IMR-90 (cell line): ENCODE measurements at regions not wholly inside any gene's neighbourhood (a gene's known extent, or its start where the extent isn't known, plus 50 kb on each side); places are given as distances from the start of the nearest gene placed in this dataset.

Experiments
- ATAC-seq: fragments of 200-7000 bp; cut with Tn5 transposase; 2 replicates; pipeline ENCODE4 v1.9.1; 2020; ENCODE audit warnings: low read depth, mild to moderate bottlenecking, moderate library complexity
- BruUV-seq: library from RNA; stranded (reverse); fragments of 400-500 nt; replicated peaks from 2 replicates; lab custom pipeline; 2021; lab: Mats Ljungman, UMichigan
- CTCF ChIA-PET: fragments of 300-600 bp; formaldehyde crosslinking; extraction: SDS; loops from one replicate; lab custom pipeline; 2021; ENCODE audit warnings: antibody characterized with exemption; lab: Yijun Ruan, JAX
- POLR2A ChIA-PET: fragments of 300-600 bp; sonication (Branson Sonifier 250); formaldehyde crosslinking; loops from one replicate; lab custom pipeline; 2022; ENCODE audit warnings: antibody characterized with exemption; ENCODE audit not compliant: unreplicated experiment; lab: Charles Lee
- DNase-seq: peaks from one replicate; pipeline ENCODE4 v3.0.0; 2013
- H2AFZ ChIP-seq: replicated peaks from 2 replicates; pipeline ENCODE3; 2013; ENCODE audit warnings: low read length, mild to moderate bottlenecking; ENCODE audit not compliant: poor library complexity
- H2AK5ac ChIP-seq: 2 replicates; pipeline ENCODE4 v1.6.1; 2013; ENCODE audit warnings: low read depth, low read length, inconsistent platforms
- H2AK9ac ChIP-seq: replicated peaks from 2 replicates; pipeline ENCODE3; 2013; ENCODE audit warnings: mild to moderate bottlenecking, low read depth, low read length, moderate library complexity; ENCODE audit not compliant: poor library complexity
- H2BK120ac ChIP-seq: 2 replicates; pipeline ENCODE4 v1.6.1; 2013; ENCODE audit warnings: low read depth, low read length, inconsistent platforms
- H2BK15ac ChIP-seq: 3 replicates; pipeline ENCODE4 v1.6.1; 2013; ENCODE audit warnings: low read depth, low read length, inconsistent platforms
- H2BK20ac ChIP-seq: 2 replicates; pipeline ENCODE4 v1.6.1; 2013; ENCODE audit warnings: low read depth, mild to moderate bottlenecking, inconsistent platforms, low read length, moderate library complexity
- H2BK5ac ChIP-seq: 2 replicates; pipeline ENCODE4 v1.6.1; 2013; ENCODE audit warnings: mild to moderate bottlenecking, low read depth, low read length, inconsistent platforms; ENCODE audit not compliant: poor library complexity, severe bottlenecking
- H3K14ac ChIP-seq: replicated peaks from 2 replicates; pipeline ENCODE4 v1.6.1; 2013; ENCODE audit warnings: low read depth, low read length, inconsistent platforms
- H3K18ac ChIP-seq: 2 replicates; pipeline ENCODE4 v1.6.1; 2013; ENCODE audit warnings: low read depth, low read length, control low read depth
- H3K23ac ChIP-seq: 2 replicates; pipeline ENCODE4 v1.6.1; 2013; ENCODE audit warnings: low read depth, low read length, inconsistent platforms
- H3K27ac ChIP-seq: 2 replicates; pipeline ENCODE4 v1.5.1; 2013; ENCODE audit warnings: mild to moderate bottlenecking, control low read depth, low read length; ENCODE audit not compliant: insufficient read depth
- H3K27me3 ChIP-seq: 2 replicates; pipeline ENCODE4 v1.6.1; 2013; ENCODE audit warnings: low read length; ENCODE audit not compliant: control insufficient read depth, insufficient read depth
- H3K36me3 ChIP-seq: 2 replicates; pipeline ENCODE4 v1.6.1; 2013; ENCODE audit warnings: low read length, mixed read lengths; ENCODE audit not compliant: control insufficient read depth, insufficient read depth
- H3K4ac ChIP-seq: 2 replicates; pipeline ENCODE4 v1.6.1; 2013; ENCODE audit warnings: low read depth, low read length, inconsistent platforms
- H3K4me1 ChIP-seq: 2 replicates; pipeline ENCODE4 v1.6.1; 2013; ENCODE audit warnings: low read length, mixed read lengths; ENCODE audit not compliant: control insufficient read depth, insufficient read depth
- H3K4me2 ChIP-seq: 2 replicates; pipeline ENCODE4 v1.6.1; 2013; ENCODE audit warnings: low read depth, mild to moderate bottlenecking, control low read depth, low read length, moderate library complexity
- H3K4me3 ChIP-seq: 2 replicates; pipeline ENCODE4 v1.5.1; 2013; ENCODE audit warnings: low read depth, mild to moderate bottlenecking, control low read depth, low read length, moderate library complexity; ENCODE audit not compliant: insufficient read depth
- H3K56ac ChIP-seq: 2 replicates; pipeline ENCODE4 v1.6.1; 2013; ENCODE audit warnings: low read length, inconsistent platforms; ENCODE audit not compliant: insufficient read depth; ENCODE audit errors: extremely low read depth
- H3K79me1 ChIP-seq, 2 experiments: 2 replicates each; pipeline ENCODE4 v1.6.1; 2013; ENCODE audit warnings: low read length in 2 of 2, inconsistent platforms in 1 of 2, low read depth in 1 of 2
- H3K9ac ChIP-seq: 2 replicates; pipeline ENCODE4 v1.6.1; 2013; ENCODE audit warnings: low read depth, low read length, control low read depth
- H3K9me1 ChIP-seq: 2 replicates; pipeline ENCODE4 v1.6.1; 2013; ENCODE audit warnings: low read length, inconsistent platforms; ENCODE audit not compliant: insufficient read depth
- H3K9me3 ChIP-seq: 2 replicates; pipeline ENCODE4 v1.6.1; 2013; ENCODE audit warnings: low read length; ENCODE audit not compliant: control insufficient read depth, insufficient read depth
- H4K20me1 ChIP-seq: 2 replicates; pipeline ENCODE4 v1.6.1; 2013; ENCODE audit warnings: low read length, inconsistent platforms; ENCODE audit not compliant: insufficient read depth
- H4K5ac ChIP-seq: 2 replicates; pipeline ENCODE4 v1.6.1; 2013; ENCODE audit warnings: mild to moderate bottlenecking, low read depth, low read length, control low read depth
- H4K8ac ChIP-seq, 2 experiments: 2 replicates each; pipeline ENCODE4 v1.6.1; 2013; ENCODE audit warnings: low read depth in 2 of 2, low read length in 2 of 2, control low read depth in 1 of 2, inconsistent platforms in 1 of 2
- H4K91ac ChIP-seq: 2 replicates; pipeline ENCODE4 v1.6.1; 2013; ENCODE audit warnings: low read depth, low read length, inconsistent platforms; ENCODE audit not compliant: insufficient read depth
- BHLHE40 ChIP-seq: fragments of 150-350 bp; IDR thresholded peaks from 2 replicates; pipeline ENCODE4 v1.6.1; 2016; ENCODE audit warnings: mild to moderate bottlenecking, low read depth, low read length
- CEBPB ChIP-seq: IDR thresholded peaks from 2 replicates; pipeline ENCODE4 v1.6.1; 2012; ENCODE audit warnings: low read depth, low read length, improper control_type of control experiment
- CHD1 ChIP-seq: IDR thresholded peaks from 2 replicates; pipeline ENCODE4 v1.6.1; 2012; ENCODE audit warnings: low read depth, low read length, improper control_type of control experiment
- FOS ChIP-seq: fragments of 150-350 bp; IDR thresholded peaks from 2 replicates; pipeline ENCODE4 v1.6.1; 2016; ENCODE audit warnings: low read depth, low read length
- MAFK ChIP-seq: IDR thresholded peaks from 2 replicates; pipeline ENCODE4 v1.6.1; 2012; ENCODE audit warnings: low read depth, low read length, improper control_type of control experiment
- MAZ ChIP-seq: IDR thresholded peaks from 2 replicates; pipeline ENCODE4 v1.6.1; 2012; ENCODE audit warnings: low read depth, mild to moderate bottlenecking, low read length, improper control_type of control experiment, moderate library complexity, borderline replicate concordance
- MXI1 ChIP-seq: IDR thresholded peaks from 2 replicates; pipeline ENCODE4 v1.6.1; 2012; ENCODE audit warnings: low read depth, mild to moderate bottlenecking, low read length, moderate library complexity, borderline replicate concordance
- NFE2L2 ChIP-seq: fragments of 150-350 bp; IDR thresholded peaks from 2 replicates; pipeline ENCODE4 v1.6.1; 2016; ENCODE audit warnings: low read depth, mild to moderate bottlenecking, low read length
- POLR2A ChIP-seq: IDR thresholded peaks from 2 replicates; pipeline ENCODE4 v1.6.1; 2012; ENCODE audit warnings: mild to moderate bottlenecking, low read depth, low read length
- RAD21 ChIP-seq: IDR thresholded peaks from 2 replicates; pipeline ENCODE4 v1.6.1; 2012; ENCODE audit warnings: low read length, improper control_type of control experiment
- RCOR1 ChIP-seq: IDR thresholded peaks from 2 replicates; pipeline ENCODE4 v1.6.1; 2012; ENCODE audit warnings: mild to moderate bottlenecking, low read length, improper control_type of control experiment; ENCODE audit not compliant: insufficient replicate concordance
- RFX5 ChIP-seq: IDR thresholded peaks from 2 replicates; pipeline ENCODE4 v1.8.0; 2012; ENCODE audit warnings: low read depth, mild to moderate bottlenecking, low read length, moderate library complexity
- SMC3 ChIP-seq: fragments of 150-350 bp; IDR thresholded peaks from 2 replicates; pipeline ENCODE4 v1.6.1; 2016; ENCODE audit warnings: low read depth, mild to moderate bottlenecking, antibody characterized with exemption, low read length, moderate library complexity
- WGBS, 2 experiments: methylation state at CpG; one replicate each; pipeline versions ENCODE4 v1.1.5 to v1.1.7; 2013; ENCODE audit warnings: missing lambda C conversion rate in 2 of 2; ENCODE audit not compliant: insufficient read length in 1 of 2; ENCODE audit errors: extremely low coverage in 2 of 2; 5-methylcytosine and 5-hydroxymethylcytosine counted together
- dilution Hi-C: fragments of 300-500 bp; cut with HindIII; formaldehyde crosslinking; loops from one replicate; pipeline ENCODE4 v1.14.3; 2018; ENCODE audit warnings: low sequenced_read_pairs; ENCODE audit not compliant: unreplicated experiment
- in situ Hi-C: fragments of 300-500 bp; cut with MboI; formaldehyde crosslinking; loops from 3 replicates; pipeline ENCODE4 v1.14.3; 2019; ENCODE audit warnings: low sequenced_read_pairs, inconsistent platforms, mixed read lengths
- intact Hi-C: fragments of 100-400 bp; cut with micrococcal nuclease; formaldehyde crosslinking; loops from 2 replicates; pipeline ENCODE4 v1.10.0; 2022
- TF ChIP-seq, protein P1 (sequence below): conservative IDR thresholded peaks from 2 replicates; pipeline ENCODE4 v1.5.1; 2012; ENCODE audit warnings: mild to moderate bottlenecking, low read depth, low read length, improper control_type of control experiment
- TF ChIP-seq, protein P2 (sequence below): fragments of 150-350 bp; IDR thresholded peaks from 2 replicates; pipeline ENCODE4 v1.6.1; 2017; ENCODE audit warnings: mild to moderate bottlenecking, antibody characterized with exemption, low read length, low read depth
- TF ChIP-seq, protein P3 (sequence below): fragments of 150-350 bp; IDR thresholded peaks from 2 replicates; pipeline ENCODE4 v1.6.1; 2016; ENCODE audit warnings: low read depth, mild to moderate bottlenecking, low read length, moderate library complexity, borderline replicate concordance

- Histone ChIP-seq H3K23ac (no peak overlapping the region), H2AFZ (no peak overlapping the region), H4K20me1 (no peaks in the 10 kb centered on the region), H4K91ac (no peak overlapping the region), H3K56ac (no peak overlapping the region), H2AK5ac (no peak overlapping the region), H3K4me2 (no peak overlapping the region), H3K4ac (no peak overlapping the region), H4K8ac (no peak overlapping the region), H3K9me1 (no peaks in the 10 kb centered on the region), H2BK120ac (no peak overlapping the region), H3K27me3 (no peaks in the 10 kb centered on the region; the same call in 1 of the 2 replicates), H3K18ac (no peak overlapping the region), H2BK5ac (no peak overlapping the region), H4K5ac (no peak overlapping the region), H3K4me1 (no peaks in the 10 kb centered on the region), H3K4me3 (no peak overlapping the region), H2AK9ac (no peak overlapping the region), H2BK15ac (no peak overlapping the region), H3K9me3 (no peaks in the 10 kb centered on the region), H3K36me3 (no peaks in the 10 kb centered on the region), H3K27ac (no peak overlapping the region), H3K9ac (no peak overlapping the region), H2BK20ac (no peak overlapping the region), H3K14ac (no peak overlapping the region), H3K79me1 (no peaks in the 10 kb centered on the region)
- WGBS, 2 experiments: no CpG with 5 or more reads among the region's 6 CpGs
- no peak for TF ChIP-seq RFX5
- TF ChIP-seq, protein P1, sequence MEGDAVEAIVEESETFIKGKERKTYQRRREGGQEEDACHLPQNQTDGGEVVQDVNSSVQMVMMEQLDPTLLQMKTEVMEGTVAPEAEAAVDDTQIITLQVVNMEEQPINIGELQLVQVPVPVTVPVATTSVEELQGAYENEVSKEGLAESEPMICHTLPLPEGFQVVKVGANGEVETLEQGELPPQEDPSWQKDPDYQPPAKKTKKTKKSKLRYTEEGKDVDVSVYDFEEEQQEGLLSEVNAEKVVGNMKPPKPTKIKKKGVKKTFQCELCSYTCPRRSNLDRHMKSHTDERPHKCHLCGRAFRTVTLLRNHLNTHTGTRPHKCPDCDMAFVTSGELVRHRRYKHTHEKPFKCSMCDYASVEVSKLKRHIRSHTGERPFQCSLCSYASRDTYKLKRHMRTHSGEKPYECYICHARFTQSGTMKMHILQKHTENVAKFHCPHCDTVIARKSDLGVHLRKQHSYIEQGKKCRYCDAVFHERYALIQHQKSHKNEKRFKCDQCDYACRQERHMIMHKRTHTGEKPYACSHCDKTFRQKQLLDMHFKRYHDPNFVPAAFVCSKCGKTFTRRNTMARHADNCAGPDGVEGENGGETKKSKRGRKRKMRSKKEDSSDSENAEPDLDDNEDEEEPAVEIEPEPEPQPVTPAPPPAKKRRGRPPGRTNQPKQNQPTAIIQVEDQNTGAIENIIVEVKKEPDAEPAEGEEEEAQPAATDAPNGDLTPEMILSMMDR: no peak
- no peak for TF ChIP-seq MAFK
- TF ChIP-seq FOS: no peak
- no peak for TF ChIP-seq POLR2A
- TF ChIP-seq BHLHE40: no peak
- TF ChIP-seq, protein P2, sequence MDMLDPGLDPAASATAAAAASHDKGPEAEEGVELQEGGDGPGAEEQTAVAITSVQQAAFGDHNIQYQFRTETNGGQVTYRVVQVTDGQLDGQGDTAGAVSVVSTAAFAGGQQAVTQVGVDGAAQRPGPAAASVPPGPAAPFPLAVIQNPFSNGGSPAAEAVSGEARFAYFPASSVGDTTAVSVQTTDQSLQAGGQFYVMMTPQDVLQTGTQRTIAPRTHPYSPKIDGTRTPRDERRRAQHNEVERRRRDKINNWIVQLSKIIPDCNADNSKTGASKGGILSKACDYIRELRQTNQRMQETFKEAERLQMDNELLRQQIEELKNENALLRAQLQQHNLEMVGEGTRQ: no peak
- TF ChIP-seq SMC3: no peak
- no peak for TF ChIP-seq MAZ
- no peak for TF ChIP-seq MXI1
- no peak for TF ChIP-seq RCOR1
- no peak for TF ChIP-seq RAD21
- TF ChIP-seq NFE2L2: no peak
- TF ChIP-seq CHD1: no peak
- TF ChIP-seq, protein P3, sequence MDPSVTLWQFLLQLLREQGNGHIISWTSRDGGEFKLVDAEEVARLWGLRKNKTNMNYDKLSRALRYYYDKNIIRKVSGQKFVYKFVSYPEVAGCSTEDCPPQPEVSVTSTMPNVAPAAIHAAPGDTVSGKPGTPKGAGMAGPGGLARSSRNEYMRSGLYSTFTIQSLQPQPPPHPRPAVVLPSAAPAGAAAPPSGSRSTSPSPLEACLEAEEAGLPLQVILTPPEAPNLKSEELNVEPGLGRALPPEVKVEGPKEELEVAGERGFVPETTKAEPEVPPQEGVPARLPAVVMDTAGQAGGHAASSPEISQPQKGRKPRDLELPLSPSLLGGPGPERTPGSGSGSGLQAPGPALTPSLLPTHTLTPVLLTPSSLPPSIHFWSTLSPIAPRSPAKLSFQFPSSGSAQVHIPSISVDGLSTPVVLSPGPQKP: no peak
- no peak for TF ChIP-seq CEBPB
- DNase-seq (no peak), ATAC-seq (no peak)
- dilution Hi-C loops (no loop called here), in situ Hi-C loops (no loop called here), intact Hi-C loops (no loop called here)
- ChIA-PET CTCF (interaction anchor here (0.7 kb wide), 2 partner anchors 840 to 1923 kb away, joined by 3 to 4 read pairs; no protein-coding TSS in a partner anchor), POLR2A (no interaction called here)
- no TSS peak for BruUV-seq
These were observed 161.2 kb upstream of the AMOT start for GRCh38 chrX:113001836-113002235.
